ENCODE measurements at regions not wholly inside any gene's neighbourhood (a gene's known extent, or its start where the extent isn't known, plus 50 kb on each side); places are given as distances from the start of the nearest gene placed in this dataset.
"Not testable (repeated sequence)": the region's sequence is repeated elsewhere in the genome, so short reads cannot be mapped to it uniquely, and the experiment has no call there.

GRCh38 chr4:177802661-177803060 lies 360.4 kb upstream of the AGA start:
- no peak for DNase-seq (ENCODE audit: low spot score)

GRCh38 chr4:177803151-177803550 lies 360.9 kb upstream of the AGA start:
- no peak for DNase-seq (ENCODE audit: low spot score)

GRCh38 chr4:177809791-177810190 lies 367.6 kb upstream of the AGA start:
- DNase-seq (ENCODE audit: low spot score), result no peak

GRCh38 chr4:177810220-177810619 lies 368.0 kb upstream of the AGA start:
- no peak for DNase-seq (ENCODE audit: low spot score)

- not testable (repeated sequence) for DNase-seq (ENCODE audit: low spot score)
Observed at GRCh38 chr4:177818392-177818791, 376.2 kb upstream of the AGA start.

- no peak for DNase-seq (ENCODE audit: low spot score)
Observed at GRCh38 chr4:177826973-177827372, 384.7 kb upstream of the AGA start.

- DNase-seq (ENCODE audit: low spot score), result no peak
Observed at GRCh38 chr4:177841258-177841657, 399.0 kb upstream of the AGA start.

- DNase-seq (ENCODE audit: low spot score), result no peak
Observed at GRCh38 chr4:177853229-177853628, 411.0 kb upstream of the AGA start.

- no peak for DNase-seq (ENCODE audit: low spot score)
Observed at GRCh38 chr4:177855507-177856197, 413.4 kb upstream of the AGA start.

GRCh38 chr4:177860171-177860570 lies 417.9 kb upstream of the AGA start:
- no peak for DNase-seq (ENCODE audit: low spot score)

GRCh38 chr4:177861551-177862094 lies 419.4 kb upstream of the AGA start:
- DNase-seq (ENCODE audit: low spot score), result no peak

GRCh38 chr4:177862541-177863176 lies 420.4 kb upstream of the AGA start:
- DNase-seq (ENCODE audit: low spot score), result no peak

- DNase-seq (ENCODE audit: low spot score), result no peak
Observed at GRCh38 chr4:177879851-177880250, 437.6 kb upstream of the AGA start.

- no peak for DNase-seq (ENCODE audit: low spot score)
Observed at GRCh38 chr4:177895136-177895535, 452.9 kb upstream of the AGA start.

GRCh38 chr4:177901786-177902185 lies 459.5 kb upstream of the AGA start:
- no peak for DNase-seq (ENCODE audit: low spot score)

- DNase-seq (ENCODE audit: low spot score), result no peak
Observed at GRCh38 chr4:177902386-177902785, 460.1 kb upstream of the AGA start.

GRCh38 chr4:177907736-177908424 lies 465.6 kb upstream of the AGA start:
- DNase-seq (ENCODE audit: low spot score), result no peak

- DNase-seq (ENCODE audit: low spot score), result no peak
Observed at GRCh38 chr4:177921715-177922114, 479.5 kb upstream of the AGA start.

GRCh38 chr4:177923888-177924287 lies 481.7 kb upstream of the AGA start:
- DNase-seq (ENCODE audit: low spot score), result no peak

GRCh38 chr4:177937041-177937440 lies 494.8 kb upstream of the AGA start:
- no peak for DNase-seq (ENCODE audit: low spot score)

- DNase-seq (ENCODE audit: low spot score), result no peak
Observed at GRCh38 chr4:177938226-177938625, 496.0 kb upstream of the AGA start.

- no peak for DNase-seq (ENCODE audit: low spot score)
Observed at GRCh38 chr4:177945268-177945667, 503.0 kb upstream of the AGA start.

- no peak for DNase-seq (ENCODE audit: low spot score)
Observed at GRCh38 chr4:177947607-177948006, 505.4 kb upstream of the AGA start.
